ENCODE measurements at regions not wholly inside any gene's neighbourhood (a gene's known extent, or its start where the extent isn't known, plus 50 kb on each side); places are given as distances from the start of the nearest gene placed in this dataset.

DNA sequence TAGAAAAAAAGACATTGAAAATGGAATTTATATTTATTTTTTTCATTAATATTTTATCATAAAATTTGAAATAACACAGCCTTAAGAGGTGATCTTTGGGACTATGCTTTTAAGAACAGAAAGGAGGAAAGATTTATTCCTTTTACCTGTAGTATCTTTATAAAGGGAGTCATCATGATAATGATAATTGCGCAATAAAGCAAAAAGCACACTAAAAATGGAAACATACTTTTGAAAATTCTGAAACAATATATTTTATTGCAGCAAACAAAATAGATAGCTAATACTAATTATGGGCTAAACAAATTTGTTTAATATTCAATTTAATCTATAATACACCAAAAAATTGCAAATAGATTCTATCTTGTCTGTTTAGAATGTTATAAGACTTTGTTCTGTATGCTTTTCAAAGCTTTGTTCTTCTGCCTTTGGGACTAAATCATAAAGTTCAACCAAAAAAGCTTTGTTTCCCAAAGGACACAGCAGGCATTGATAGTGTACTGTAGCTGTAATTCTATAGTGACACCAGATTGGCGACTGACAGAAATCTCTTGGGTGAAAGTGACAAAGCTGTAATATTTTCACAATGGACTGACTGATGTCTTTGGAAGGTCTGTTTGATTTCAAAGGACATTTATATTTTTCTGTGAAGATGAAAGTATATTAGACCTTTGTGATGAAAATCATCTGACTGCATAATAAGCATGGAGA lies 2156.6 kb upstream of the TENM3 start:
- Histone ChIP-seq H3K36me3 (no peaks in the 10 kb centered on the region), H3K27me3 (no peaks in the 10 kb centered on the region), H3K9me3 (no peaks in the 10 kb centered on the region), H3K27ac (no peak overlapping the region), H3K4me3 (no peak overlapping the region), H3K4me1 (no peaks in the 10 kb centered on the region)
- ATAC-seq (no peak), DNase-seq (no peak)
- TF ChIP-seq, protein P1, sequence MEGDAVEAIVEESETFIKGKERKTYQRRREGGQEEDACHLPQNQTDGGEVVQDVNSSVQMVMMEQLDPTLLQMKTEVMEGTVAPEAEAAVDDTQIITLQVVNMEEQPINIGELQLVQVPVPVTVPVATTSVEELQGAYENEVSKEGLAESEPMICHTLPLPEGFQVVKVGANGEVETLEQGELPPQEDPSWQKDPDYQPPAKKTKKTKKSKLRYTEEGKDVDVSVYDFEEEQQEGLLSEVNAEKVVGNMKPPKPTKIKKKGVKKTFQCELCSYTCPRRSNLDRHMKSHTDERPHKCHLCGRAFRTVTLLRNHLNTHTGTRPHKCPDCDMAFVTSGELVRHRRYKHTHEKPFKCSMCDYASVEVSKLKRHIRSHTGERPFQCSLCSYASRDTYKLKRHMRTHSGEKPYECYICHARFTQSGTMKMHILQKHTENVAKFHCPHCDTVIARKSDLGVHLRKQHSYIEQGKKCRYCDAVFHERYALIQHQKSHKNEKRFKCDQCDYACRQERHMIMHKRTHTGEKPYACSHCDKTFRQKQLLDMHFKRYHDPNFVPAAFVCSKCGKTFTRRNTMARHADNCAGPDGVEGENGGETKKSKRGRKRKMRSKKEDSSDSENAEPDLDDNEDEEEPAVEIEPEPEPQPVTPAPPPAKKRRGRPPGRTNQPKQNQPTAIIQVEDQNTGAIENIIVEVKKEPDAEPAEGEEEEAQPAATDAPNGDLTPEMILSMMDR (IDR thresholded peaks at IDR 0.05) = no peak
- intact Hi-C loops (cut with DNase I) = no loop called here

DNA sequence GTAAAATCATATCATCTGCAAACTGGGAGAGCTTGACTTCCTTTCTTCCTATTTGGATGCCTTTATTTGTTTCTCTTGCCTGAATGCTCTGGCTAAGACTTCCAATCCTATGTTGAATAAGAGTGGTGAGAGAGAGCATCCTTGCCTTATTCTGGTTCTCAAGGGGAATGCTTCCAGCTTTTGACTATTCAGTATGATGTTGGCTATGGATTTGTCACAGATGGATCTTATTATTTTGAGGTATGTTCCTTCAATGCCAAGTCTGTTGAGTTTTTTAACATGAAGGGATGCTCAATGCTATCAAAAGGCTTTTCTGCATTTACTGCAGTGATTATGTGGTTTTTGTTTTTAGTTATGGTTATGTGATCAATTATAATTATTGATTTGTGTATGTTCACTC lies 2144.6 kb upstream of the TENM3 start:
- TF ChIP-seq, protein P1 (IDR thresholded peaks at IDR 0.05) = no peak
- H3K4me1 ChIP-seq = no peaks in the 10 kb centered on the region
- intact Hi-C loops (cut with DNase I) = no loop called here
- no peak for ATAC-seq
- H3K27me3 ChIP-seq = no peaks in the 10 kb centered on the region
- no peaks in the 10 kb centered on the region for H3K9me3 ChIP-seq
- H3K27ac ChIP-seq = no peak overlapping the region
- DNase-seq = no peak
- no peak overlapping the region for H3K4me3 ChIP-seq
- H3K36me3 ChIP-seq = no peaks in the 10 kb centered on the region

DNA sequence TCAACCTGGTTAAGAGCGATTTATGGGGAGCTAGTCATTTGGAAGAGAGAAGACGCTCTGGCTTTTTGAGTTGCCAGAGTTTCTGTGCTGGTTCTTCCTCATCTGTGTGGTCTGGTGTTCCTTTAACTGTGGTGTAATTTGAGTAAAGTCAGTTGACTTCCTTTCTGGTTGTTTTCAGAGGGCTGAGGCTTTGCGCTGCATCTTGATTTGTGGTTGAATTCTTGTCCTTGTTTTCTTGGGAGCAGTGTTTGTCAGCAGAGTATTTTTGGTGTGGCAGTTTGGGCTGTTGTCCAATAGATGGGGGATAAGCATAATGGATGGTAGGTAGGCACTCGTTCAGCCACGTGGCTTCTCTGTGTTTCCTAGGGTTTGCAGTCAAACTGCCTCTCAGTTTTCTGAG lies 2143.2 kb upstream of the TENM3 start:
- TF ChIP-seq, protein P1 (IDR thresholded peaks at IDR 0.05) = no peak
- ATAC-seq = no peak

DNA sequence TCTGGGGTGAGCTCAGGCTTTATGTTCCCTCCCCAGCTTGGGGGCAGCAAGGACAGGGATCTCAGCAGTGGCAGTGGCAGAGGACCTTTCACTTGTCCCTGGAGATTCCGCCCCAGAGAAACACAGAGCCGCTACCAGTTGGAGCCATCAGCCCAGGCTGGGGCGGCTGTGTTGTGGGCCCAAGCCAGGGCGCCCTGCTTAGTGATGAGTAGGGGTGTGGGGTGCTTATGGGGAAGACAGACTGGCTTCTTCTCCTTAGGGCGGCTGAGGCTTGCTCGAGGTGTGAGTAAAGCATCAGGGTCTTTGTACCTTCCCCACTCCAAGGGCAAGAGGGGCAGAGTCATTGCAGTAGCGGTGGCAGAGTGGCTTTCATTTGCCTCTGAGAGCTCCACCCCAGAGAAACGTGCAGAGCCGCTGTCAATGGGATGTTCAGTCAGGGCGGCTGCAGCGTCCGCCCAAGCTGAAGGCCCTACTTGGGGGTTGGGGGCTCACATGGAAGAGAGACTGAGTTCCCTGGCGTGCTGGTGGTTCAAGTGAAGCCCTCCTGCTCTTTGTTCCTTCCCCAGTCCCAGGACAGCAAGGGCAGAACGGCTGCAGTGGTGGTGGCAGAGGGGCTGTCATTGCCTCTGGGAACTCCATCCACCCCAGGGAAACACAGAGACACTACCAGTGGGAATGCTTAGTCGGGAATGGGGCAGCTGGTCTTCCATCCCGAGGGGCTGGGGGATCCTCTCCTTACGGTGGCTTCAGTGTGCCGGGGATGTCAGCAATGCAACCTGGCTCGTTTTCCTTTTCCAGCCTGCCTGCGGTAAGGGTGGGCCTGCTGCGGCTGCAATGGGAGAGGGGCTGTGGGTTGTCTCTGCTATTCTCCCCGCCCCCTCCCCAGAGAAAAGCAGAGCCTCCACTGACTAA lies 2142.5 kb upstream of the TENM3 start:
- Histone ChIP-seq H3K27ac (no peak overlapping the region), H3K36me3 (no peaks in the 10 kb centered on the region), H3K27me3 (no peaks in the 10 kb centered on the region), H3K4me3 (no peak overlapping the region), H3K4me1 (no peaks in the 10 kb centered on the region), H3K9me3 (no peaks in the 10 kb centered on the region)
- TF ChIP-seq, protein P1 (IDR thresholded peaks at IDR 0.05) = no peak
- DNase-seq (no peak), ATAC-seq (peak; percentile 26)
- intact Hi-C loops (cut with DNase I) = no loop called here

More for the DNA sequence above, 2143.2 kb upstream of the TENM3 start:
- intact Hi-C loops (cut with DNase I) = no loop called here
- no peaks in the 10 kb centered on the region for H3K36me3 ChIP-seq
- no peak overlapping the region for H3K4me3 ChIP-seq
- H3K27me3 ChIP-seq = no peaks in the 10 kb centered on the region
- H3K27ac ChIP-seq = no peak overlapping the region
- DNase-seq = no peak
- H3K4me1 ChIP-seq = no peaks in the 10 kb centered on the region
- no peaks in the 10 kb centered on the region for H3K9me3 ChIP-seq

DNA sequence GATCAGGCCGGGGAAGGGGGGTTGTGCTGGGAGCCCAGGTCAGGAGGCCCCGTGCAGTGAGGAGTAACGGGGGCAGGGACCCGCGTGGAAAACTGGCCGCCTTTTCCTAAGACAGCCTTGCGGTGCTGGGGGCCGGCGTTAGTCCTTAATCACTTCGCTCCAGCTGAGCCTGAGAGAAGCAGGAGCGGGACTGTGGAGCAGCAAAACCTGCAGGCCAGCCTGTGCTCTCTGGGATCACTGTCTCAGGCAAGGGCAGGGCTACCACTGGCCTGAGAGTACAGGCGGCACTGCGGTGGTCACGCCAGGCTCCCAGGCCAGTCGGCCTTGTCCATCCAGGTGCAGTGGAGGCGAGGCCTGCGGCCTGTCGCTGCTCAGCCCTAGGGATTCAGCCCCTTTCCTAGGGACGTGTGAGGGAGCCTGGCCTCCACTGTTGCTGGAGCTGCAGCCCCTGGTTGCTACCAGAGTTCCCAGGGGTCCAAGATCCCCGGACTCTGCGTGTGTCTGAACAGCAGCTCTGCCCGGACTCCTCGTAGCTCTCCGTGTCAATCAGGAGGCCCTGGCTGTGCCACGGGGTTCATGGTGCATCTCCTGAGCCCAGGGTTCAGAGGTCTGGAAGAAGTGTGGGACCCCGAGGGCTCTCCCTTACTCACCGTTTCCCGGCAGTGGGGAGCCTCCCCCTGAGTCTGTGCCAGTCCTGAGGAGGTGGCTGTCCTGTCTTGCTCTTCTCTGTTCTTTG lies 2141.7 kb upstream of the TENM3 start:
- Histone ChIP-seq H3K36me3 (no peaks in the 10 kb centered on the region), H3K27ac (no peak overlapping the region), H3K4me3 (no peak overlapping the region), H3K4me1 (no peaks in the 10 kb centered on the region), H3K9me3 (no peaks in the 10 kb centered on the region), H3K27me3 (no peaks in the 10 kb centered on the region)
- intact Hi-C loops (cut with DNase I) = no loop called here
- peak; percentile 41 for ATAC-seq
- peak; percentile 61 for DNase-seq
- TF ChIP-seq, protein P1 (IDR thresholded peaks at IDR 0.05) = no peak
